ENCODE measurements at regions not wholly inside any gene's neighbourhood (a gene's known extent, or its start where the extent isn't known, plus 50 kb on each side); places are given as distances from the start of the nearest gene placed in this dataset.
"Not testable (repeated sequence)": the region's sequence is repeated elsewhere in the genome, so short reads cannot be mapped to it uniquely, and the experiment has no call there.

GRCh38 chr12:9395220-9395619 lies 187.0 kb upstream of the PZP start:
- H3K27ac ChIP-seq (ENCODE audit: low read length), result not testable (repeated sequence)
- H3K4me1 ChIP-seq (ENCODE audit: control insufficient read depth, insufficient read depth, low read length), result peaks cover 10% of the 10 kb centered on the region
- WGBS (ENCODE audit: insufficient coverage, low lambda C conversion rate), result no CpG with 5 or more reads among the region's 5 CpGs

GRCh38 chr12:9392842-9393241 lies 184.6 kb upstream of the PZP start:
- no CpG with 5 or more reads among the region's 1 CpG for whole genome bisulfite sequencing (ENCODE audit: insufficient coverage, low lambda C conversion rate)
- Histone ChIP-seq H3K36me3 (ENCODE audit: control insufficient read depth, insufficient read depth, low read length) (no peaks in the 10 kb centered on the region), H3K4me1 (ENCODE audit: control insufficient read depth, insufficient read depth, low read length) (peaks cover 10% of the 10 kb centered on the region), H3K27me3 (ENCODE audit: control insufficient read depth, insufficient read depth, low read length) (no peaks in the 10 kb centered on the region), H3K4me3 (ENCODE audit: low read length) (no peak overlapping the region), H3K27ac (ENCODE audit: low read length) (no peak overlapping the region), H3K9me3 (ENCODE audit: control insufficient read depth, low read depth, low read length) (no peaks in the 10 kb centered on the region)
- no peak for DNase-seq

More at GRCh38 chr12:9395220-9395619, 187.0 kb upstream of the PZP start:
- not testable (repeated sequence) for DNase-seq; H3K36me3 ChIP-seq (ENCODE audit: control insufficient read depth, insufficient read depth, low read length); H3K9me3 ChIP-seq (ENCODE audit: control insufficient read depth, low read depth, low read length); H3K27me3 ChIP-seq (ENCODE audit: control insufficient read depth, insufficient read depth, low read length); H3K4me3 ChIP-seq (ENCODE audit: low read length)

GRCh38 chr12:9391815-9392214 lies 183.6 kb upstream of the PZP start:
- WGBS (ENCODE audit: insufficient coverage, low lambda C conversion rate), result no CpG with 5 or more reads among the region's 2 CpGs
- peaks cover 10% of the 10 kb centered on the region for H3K4me1 ChIP-seq (ENCODE audit: control insufficient read depth, insufficient read depth, low read length)
- no peak for DNase-seq

GRCh38 chr12:9390761-9391160 lies 182.6 kb upstream of the PZP start:
- Histone ChIP-seq H3K4me1 (ENCODE audit: control insufficient read depth, insufficient read depth, low read length) (peaks cover 10% of the 10 kb centered on the region), H3K4me3 (ENCODE audit: low read length) (no peak overlapping the region), H3K27me3 (ENCODE audit: control insufficient read depth, insufficient read depth, low read length) (no peaks in the 10 kb centered on the region), H3K36me3 (ENCODE audit: control insufficient read depth, insufficient read depth, low read length) (no peaks in the 10 kb centered on the region), H3K9me3 (ENCODE audit: control insufficient read depth, low read depth, low read length) (no peaks in the 10 kb centered on the region), H3K27ac (ENCODE audit: low read length) (no peak overlapping the region)
- DNase-seq, result no peak
- WGBS (ENCODE audit: insufficient coverage, low lambda C conversion rate), result 76% methylated on average over 3 of the region's 3 CpGs

More at GRCh38 chr12:9391815-9392214, 183.6 kb upstream of the PZP start:
- no peaks in the 10 kb centered on the region for H3K36me3 ChIP-seq (ENCODE audit: control insufficient read depth, insufficient read depth, low read length)
- H3K9me3 ChIP-seq (ENCODE audit: control insufficient read depth, low read depth, low read length), result no peaks in the 10 kb centered on the region
- H3K27me3 ChIP-seq (ENCODE audit: control insufficient read depth, insufficient read depth, low read length), result no peaks in the 10 kb centered on the region
- H3K4me3 ChIP-seq (ENCODE audit: low read length), result no peak overlapping the region
- no peak overlapping the region for H3K27ac ChIP-seq (ENCODE audit: low read length)

- H3K9me3 ChIP-seq (ENCODE audit: control insufficient read depth, low read depth, low read length), result no peaks in the 10 kb centered on the region
- no peak overlapping the region for H3K27ac ChIP-seq (ENCODE audit: low read length)
- H3K4me3 ChIP-seq (ENCODE audit: low read length), result no peak overlapping the region
- WGBS (ENCODE audit: insufficient coverage, low lambda C conversion rate), result 80% methylated on average over 2 of the region's 10 CpGs
- no peaks in the 10 kb centered on the region for H3K27me3 ChIP-seq (ENCODE audit: control insufficient read depth, insufficient read depth, low read length)
- H3K4me1 ChIP-seq (ENCODE audit: control insufficient read depth, insufficient read depth, low read length), result peaks cover 10% of the 10 kb centered on the region
- no peaks in the 10 kb centered on the region for H3K36me3 ChIP-seq (ENCODE audit: control insufficient read depth, insufficient read depth, low read length)
- no peak for DNase-seq
Measured at GRCh38 chr12:9389796-9390195, 181.6 kb upstream of the PZP start.

- DNase-seq, result no peak
- WGBS (ENCODE audit: insufficient coverage, low lambda C conversion rate), result 60% methylated on average over 1 of the region's 8 CpGs
- no peaks in the 10 kb centered on the region for H3K27me3 ChIP-seq (ENCODE audit: control insufficient read depth, insufficient read depth, low read length)
Measured at GRCh38 chr12:9388379-9388778, 180.2 kb upstream of the PZP start.

GRCh38 chr12:9387450-9387849 lies 179.3 kb upstream of the PZP start:
- Histone ChIP-seq H3K4me1 (ENCODE audit: control insufficient read depth, insufficient read depth, low read length) (peaks cover 8% of the 10 kb centered on the region), H3K4me3 (ENCODE audit: low read length) (no peak overlapping the region), H3K9me3 (ENCODE audit: control insufficient read depth, low read depth, low read length) (no peaks in the 10 kb centered on the region), H3K27me3 (ENCODE audit: control insufficient read depth, insufficient read depth, low read length) (no peaks in the 10 kb centered on the region), H3K36me3 (ENCODE audit: control insufficient read depth, insufficient read depth, low read length) (no peaks in the 10 kb centered on the region), H3K27ac (ENCODE audit: low read length) (no peak overlapping the region)
- WGBS (ENCODE audit: insufficient coverage, low lambda C conversion rate), result 60% methylated on average over 1 of the region's 2 CpGs
- DNase-seq, result no peak

More at GRCh38 chr12:9388379-9388778, 180.2 kb upstream of the PZP start:
- Histone ChIP-seq H3K4me3 (ENCODE audit: low read length) (no peak overlapping the region), H3K4me1 (ENCODE audit: control insufficient read depth, insufficient read depth, low read length) (peaks cover 10% of the 10 kb centered on the region), H3K27ac (ENCODE audit: low read length) (no peak overlapping the region), H3K36me3 (ENCODE audit: control insufficient read depth, insufficient read depth, low read length) (no peaks in the 10 kb centered on the region), H3K9me3 (ENCODE audit: control insufficient read depth, low read depth, low read length) (no peaks in the 10 kb centered on the region)

GRCh38 chr12:9383585-9383984 lies 175.4 kb upstream of the PZP start:
- Histone ChIP-seq H3K4me3 (ENCODE audit: low read length) (no peak overlapping the region), H3K9me3 (ENCODE audit: control insufficient read depth, low read depth, low read length) (no peaks in the 10 kb centered on the region), H3K36me3 (ENCODE audit: control insufficient read depth, insufficient read depth, low read length) (no peaks in the 10 kb centered on the region), H3K27me3 (ENCODE audit: control insufficient read depth, insufficient read depth, low read length) (no peaks in the 10 kb centered on the region), H3K4me1 (ENCODE audit: control insufficient read depth, insufficient read depth, low read length) (peaks cover 5% of the 10 kb centered on the region), H3K27ac (ENCODE audit: low read length) (no peak overlapping the region)
- no peak for DNase-seq
- no CpG with 5 or more reads among the region's 4 CpGs for WGBS (ENCODE audit: insufficient coverage, low lambda C conversion rate)

- no peak for DNase-seq
- WGBS (ENCODE audit: insufficient coverage, low lambda C conversion rate), result no CpG with 5 or more reads among the region's 2 CpGs
- Histone ChIP-seq H3K9me3 (ENCODE audit: control insufficient read depth, low read depth, low read length) (no peaks in the 10 kb centered on the region), H3K27me3 (ENCODE audit: control insufficient read depth, insufficient read depth, low read length) (no peaks in the 10 kb centered on the region), H3K36me3 (ENCODE audit: control insufficient read depth, insufficient read depth, low read length) (no peaks in the 10 kb centered on the region), H3K27ac (ENCODE audit: low read length) (no peak overlapping the region), H3K4me3 (ENCODE audit: low read length) (no peak overlapping the region), H3K4me1 (ENCODE audit: control insufficient read depth, insufficient read depth, low read length) (peaks cover 5% of the 10 kb centered on the region)
Measured at GRCh38 chr12:9381619-9382018, 173.4 kb upstream of the PZP start.

GRCh38 chr12:9380650-9381049 lies 172.5 kb upstream of the PZP start:
- H3K27me3 ChIP-seq (ENCODE audit: control insufficient read depth, insufficient read depth, low read length), result no peaks in the 10 kb centered on the region
- H3K4me1 ChIP-seq (ENCODE audit: control insufficient read depth, insufficient read depth, low read length), result peaks cover 5% of the 10 kb centered on the region
- no peak overlapping the region for H3K4me3 ChIP-seq (ENCODE audit: low read length)
- H3K27ac ChIP-seq (ENCODE audit: low read length), result no peak overlapping the region
- no peaks in the 10 kb centered on the region for H3K36me3 ChIP-seq (ENCODE audit: control insufficient read depth, insufficient read depth, low read length)
- no peak for DNase-seq
- 100% methylated on average over 1 of the region's 4 CpGs for WGBS (ENCODE audit: insufficient coverage, low lambda C conversion rate)
- H3K9me3 ChIP-seq (ENCODE audit: control insufficient read depth, low read depth, low read length), result no peaks in the 10 kb centered on the region

- no peak overlapping the region for H3K4me3 ChIP-seq (ENCODE audit: low read length)
- no CpG with 5 or more reads among the region's 11 CpGs for WGBS (ENCODE audit: insufficient coverage, low lambda C conversion rate)
- no peaks in the 10 kb centered on the region for H3K27me3 ChIP-seq (ENCODE audit: control insufficient read depth, insufficient read depth, low read length)
- H3K27ac ChIP-seq (ENCODE audit: low read length), result no peak overlapping the region
- no peak for DNase-seq
- H3K9me3 ChIP-seq (ENCODE audit: control insufficient read depth, low read depth, low read length), result no peaks in the 10 kb centered on the region
- H3K36me3 ChIP-seq (ENCODE audit: control insufficient read depth, insufficient read depth, low read length), result no peaks in the 10 kb centered on the region
- peaks cover 5% of the 10 kb centered on the region for H3K4me1 ChIP-seq (ENCODE audit: control insufficient read depth, insufficient read depth, low read length)
Measured at GRCh38 chr12:9379023-9379742, 171.0 kb upstream of the PZP start.

All from large intestine (tissue), 3 donors.